DMS79 treated with DMSO at 0.1 percent for 48 hours (cell line): ENCODE measurements at regions not wholly inside any gene's neighbourhood (a gene's known extent, or its start where the extent isn't known, plus 50 kb on each side); places are given as distances from the start of the nearest gene placed in this dataset.
"Not testable (repeated sequence)": the region's sequence is repeated elsewhere in the genome, so short reads cannot be mapped to it uniquely, and the experiment has no call there.

Experiments
- DNase-seq: peaks from one replicate; lab custom pipeline; 2025; lab: John Stamatoyannopoulos, UW

DNA sequence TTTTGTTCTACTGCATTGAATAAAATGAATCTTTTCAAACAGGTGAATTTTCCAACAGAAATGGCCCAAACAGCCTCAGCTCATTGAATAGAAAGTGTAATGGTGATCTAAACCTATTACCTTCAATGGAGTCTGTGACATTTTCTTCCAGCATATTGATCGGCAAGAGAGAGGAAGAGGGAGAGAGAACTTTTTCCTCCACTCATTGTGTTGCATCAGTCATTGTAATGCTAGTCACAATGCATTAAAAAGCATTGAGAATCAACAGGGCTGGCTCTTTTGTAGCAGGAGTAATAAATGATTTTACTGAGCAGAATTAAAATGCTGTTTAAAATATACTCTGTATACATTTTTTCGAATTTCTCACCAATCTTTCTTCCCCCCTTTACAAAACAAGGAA, 1794.5 kb upstream of the CELF4 start:
- DNase-seq, result no peak

DNA sequence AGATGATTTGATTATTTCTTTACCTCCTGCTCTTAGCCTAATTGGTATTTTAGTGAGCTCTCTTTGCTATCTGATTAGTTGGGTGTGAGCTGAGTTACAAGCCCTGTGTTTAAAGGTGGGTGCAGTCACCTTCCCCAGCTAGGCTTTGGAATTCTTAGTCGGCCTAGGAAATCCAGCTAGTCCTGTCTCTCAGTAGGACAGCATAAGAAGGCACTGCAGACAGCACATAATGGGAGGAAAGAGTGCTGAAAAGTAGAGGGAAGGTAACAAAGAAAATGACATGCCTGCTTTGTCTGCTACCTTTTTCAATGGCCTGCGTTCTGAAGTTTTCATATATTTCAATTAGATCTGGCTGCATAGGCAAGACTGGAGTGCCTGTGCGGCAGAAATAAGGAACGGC, 1794.0 kb upstream of the CELF4 start:
- DNase-seq, result no peak

DNA sequence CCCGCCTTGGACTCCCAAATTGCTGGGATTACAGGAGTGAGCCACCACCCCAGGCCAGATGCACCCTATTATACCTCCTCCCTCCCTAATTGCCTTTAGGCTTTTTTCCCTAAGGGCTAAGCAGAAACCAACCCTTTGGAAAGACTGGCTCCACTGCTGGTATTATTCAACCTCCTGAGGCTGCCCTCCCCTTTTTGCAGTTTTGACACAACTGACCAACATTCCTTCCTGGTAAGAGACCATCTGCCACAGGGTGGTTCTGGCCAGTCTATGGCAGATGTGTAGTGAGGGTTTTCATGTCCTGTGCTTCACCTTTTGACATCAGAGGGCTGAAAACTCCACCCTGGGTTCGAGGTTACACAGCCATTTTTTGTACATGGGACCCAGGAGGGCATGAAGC, 1785.3 kb upstream of the CELF4 start:
- no peak for DNase-seq

DNA sequence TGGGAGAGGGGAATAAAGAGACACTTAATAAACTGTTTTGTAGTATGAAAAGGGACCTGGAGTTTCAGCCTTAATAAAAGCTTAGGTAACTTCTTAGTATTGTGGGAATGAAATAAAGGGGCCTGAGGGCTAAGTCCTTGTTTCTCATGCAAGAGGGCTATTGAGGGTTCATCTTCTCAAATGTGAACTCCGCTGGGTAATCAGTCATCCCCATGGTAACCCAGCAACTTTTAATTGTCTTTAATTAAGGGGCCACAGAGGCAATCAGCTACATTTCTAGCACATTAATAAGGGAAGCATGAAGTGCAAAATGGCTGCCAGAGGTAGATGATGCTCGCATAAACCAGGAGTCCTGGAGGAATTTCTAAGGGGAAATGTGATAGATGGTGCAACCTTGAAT, 1784.2 kb upstream of the CELF4 start:
- no peak for DNase-seq

DNA sequence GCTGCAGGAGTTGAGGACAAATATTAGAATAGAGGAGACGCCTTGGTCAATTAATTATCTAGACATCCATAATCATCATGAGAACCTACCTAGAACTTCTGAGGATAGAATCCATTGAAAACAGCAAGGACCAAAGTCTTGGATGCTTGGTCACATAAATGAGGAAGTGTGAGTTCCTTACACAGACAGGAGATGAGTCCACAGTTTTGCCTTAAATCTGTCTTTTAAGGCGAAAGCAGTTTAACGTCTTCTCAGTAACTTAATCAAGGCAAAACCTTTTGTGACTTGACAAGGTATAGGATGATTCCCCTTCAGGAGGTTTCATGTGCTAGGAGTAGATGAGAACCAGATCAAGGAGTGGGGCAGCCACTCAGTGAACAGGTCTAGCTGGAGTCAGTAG, 1783.2 kb upstream of the CELF4 start:
- DNase-seq, result no peak

DNA sequence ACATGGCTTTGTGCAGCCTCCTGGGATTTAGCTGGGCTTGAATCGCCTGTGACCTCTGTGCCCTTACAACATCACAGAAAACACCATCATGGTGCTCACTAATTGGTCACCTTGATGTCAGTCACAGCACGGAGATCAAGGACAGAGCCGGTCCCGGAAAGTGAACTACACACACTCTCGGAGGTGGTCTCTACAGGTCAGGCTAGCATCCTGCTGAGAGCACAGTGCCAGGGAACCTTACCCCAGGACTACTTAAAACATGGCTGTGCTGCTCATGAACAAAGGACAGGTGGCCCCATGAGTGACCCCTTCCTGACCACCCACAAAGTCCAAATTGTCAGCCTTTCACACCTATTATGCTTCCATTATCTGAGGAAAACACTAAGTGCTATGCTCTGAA, 1782.1 kb upstream of the CELF4 start:
- no peak for DNase-seq

DNA sequence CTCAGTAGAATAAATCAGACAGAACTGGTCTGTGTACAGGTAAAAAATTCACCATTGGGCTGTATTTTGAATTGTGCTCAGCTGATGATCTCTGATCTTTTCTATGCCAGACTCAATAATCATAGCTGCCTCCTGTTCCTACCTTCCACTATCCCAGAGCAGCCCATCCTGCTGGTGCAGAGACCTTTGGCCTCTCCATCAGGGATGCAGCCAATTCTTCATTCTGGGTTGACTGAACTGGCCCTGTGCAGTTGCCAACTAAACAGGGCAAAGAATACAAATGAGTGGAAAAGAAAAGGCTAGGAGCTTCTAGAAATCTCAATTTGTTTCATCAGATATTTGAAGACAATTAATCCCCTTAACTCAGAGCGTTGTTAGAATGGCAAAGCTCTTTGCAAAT, 1781.3 kb upstream of the CELF4 start:
- DNase-seq, result no peak

DNA sequence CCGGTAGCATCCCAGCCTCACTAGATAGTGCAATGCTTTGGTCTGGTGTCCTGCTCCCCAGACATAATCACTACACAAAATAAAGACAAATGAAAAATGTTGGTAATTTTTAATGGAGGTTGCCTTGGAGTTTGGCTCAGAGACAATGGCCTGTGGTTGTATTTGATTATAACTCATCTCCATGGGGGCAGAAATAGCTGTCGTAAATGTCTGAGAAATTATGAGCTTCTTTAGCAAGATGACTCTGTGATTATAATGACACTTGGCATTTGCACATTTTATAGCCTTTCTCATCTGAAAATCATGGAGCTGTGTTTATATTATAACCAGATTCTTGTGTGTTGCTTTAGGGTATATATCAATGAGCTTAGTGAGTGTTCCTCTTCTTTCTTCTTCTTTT, 1779.7 kb upstream of the CELF4 start:
- DNase-seq, result no peak

DNA sequence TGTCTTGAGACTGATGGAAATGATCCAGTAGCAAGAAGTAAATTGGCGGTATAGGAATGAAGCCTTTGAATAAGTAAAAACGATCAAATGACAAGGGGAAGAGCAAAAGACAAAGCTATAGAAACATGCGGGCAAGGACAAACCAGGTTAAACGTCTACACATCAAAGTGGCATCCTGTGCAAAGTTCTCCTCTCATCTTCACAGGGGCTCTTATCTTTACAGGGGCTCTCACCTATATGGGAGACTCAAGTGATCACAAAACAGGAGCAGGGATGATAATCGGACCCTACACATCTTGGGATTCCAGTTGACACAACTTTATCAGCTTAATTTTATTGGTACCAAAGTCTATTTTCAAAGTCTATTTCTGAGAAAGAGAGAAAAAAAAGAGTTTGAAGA, 1778.9 kb upstream of the CELF4 start:
- no peak for DNase-seq

DNA sequence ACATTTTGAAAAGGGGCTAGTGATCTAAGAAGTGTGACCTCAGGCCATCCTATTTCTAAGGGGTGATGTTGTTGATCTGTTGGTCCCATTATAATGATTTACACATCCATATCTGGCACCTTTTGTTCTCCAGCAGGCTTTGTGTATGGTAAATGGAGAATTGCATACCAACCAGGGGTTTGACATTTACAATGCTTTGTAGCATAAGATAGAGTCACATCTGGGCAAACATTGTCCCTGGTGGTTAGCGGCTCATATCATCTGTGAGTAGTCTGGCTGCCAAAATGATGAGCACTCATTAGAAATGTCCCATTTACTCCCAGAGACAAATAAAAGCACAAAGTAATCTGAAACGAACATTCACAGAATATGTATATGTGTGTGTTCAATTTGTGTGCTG, 1775.5 kb upstream of the CELF4 start:
- no peak for DNase-seq

DNA sequence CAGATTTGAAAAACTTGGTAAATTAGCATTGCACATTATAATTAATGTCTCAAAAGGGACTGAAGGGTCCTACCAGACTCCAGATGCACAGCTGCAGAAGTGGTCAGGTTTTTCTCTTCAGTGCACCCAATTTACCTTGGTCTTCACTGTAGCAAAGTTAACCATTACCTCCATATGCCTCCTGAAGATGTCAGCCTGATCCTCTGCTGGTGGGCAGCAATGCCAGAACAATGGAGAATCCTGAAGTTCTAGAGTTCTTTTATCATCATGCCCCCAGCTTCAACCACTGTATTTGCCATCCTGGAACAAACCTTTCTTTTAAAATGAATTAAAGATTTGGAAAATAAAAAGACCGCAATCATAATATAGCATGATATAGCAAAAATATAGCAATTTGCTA, 1774.8 kb upstream of the CELF4 start:
- DNase-seq, result no peak

DNA sequence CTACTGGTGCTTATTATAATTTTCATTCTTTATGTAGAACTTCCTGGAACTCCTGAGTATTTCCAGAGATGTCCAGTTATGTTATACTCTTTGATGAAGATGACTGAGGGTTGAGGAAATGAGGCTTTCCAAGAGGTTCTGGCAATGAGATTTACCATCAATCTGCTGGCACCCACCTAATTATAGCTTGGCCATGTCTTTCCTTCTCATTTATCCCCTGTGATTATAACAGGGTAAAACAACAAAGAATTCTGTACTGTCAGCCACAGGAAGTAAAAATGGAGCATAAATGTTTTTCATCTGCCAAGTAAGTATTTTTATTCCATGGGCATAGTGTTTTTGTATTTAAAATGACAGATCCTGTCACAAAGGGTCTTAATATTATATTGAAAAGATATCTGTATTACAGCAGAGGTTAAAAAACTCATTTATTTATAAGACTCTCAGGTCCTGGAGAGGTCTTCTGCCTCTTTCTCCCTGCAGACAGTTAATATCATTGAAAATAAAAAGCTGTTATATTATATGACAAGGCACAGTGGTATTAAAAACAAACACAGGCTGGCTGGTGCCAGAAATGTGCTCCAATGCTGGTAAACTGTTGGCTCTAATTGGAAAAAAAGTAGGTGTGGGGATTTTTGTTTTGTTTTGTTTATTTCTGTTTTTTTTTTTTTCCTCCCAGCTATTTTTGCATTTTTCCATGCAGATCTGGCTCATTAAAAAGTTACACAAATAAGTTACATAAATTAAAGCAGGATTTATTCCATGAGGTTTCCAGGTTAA, 1764.1 kb upstream of the CELF4 start:
- DNase-seq, result no peak

DNA sequence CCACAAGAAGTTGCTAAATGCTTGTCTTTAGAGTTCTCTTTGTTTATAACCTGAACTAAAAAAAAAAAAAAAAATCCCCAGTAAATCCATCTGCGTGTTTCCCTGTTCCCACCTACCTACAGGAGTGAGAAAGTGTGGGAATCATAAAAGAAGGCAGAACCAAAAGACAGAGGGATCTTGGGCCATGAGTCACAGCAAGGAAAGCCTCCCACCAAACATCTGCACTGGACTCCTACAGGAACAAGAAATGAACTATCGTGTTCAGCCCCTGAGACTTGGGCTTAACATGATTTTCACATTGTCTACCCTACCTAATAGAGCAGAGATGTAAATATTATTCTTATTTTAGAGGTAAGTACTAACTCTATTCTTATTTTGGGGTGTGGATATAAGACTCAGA, 1761.2 kb upstream of the CELF4 start:
- DNase-seq, result no peak

DNA sequence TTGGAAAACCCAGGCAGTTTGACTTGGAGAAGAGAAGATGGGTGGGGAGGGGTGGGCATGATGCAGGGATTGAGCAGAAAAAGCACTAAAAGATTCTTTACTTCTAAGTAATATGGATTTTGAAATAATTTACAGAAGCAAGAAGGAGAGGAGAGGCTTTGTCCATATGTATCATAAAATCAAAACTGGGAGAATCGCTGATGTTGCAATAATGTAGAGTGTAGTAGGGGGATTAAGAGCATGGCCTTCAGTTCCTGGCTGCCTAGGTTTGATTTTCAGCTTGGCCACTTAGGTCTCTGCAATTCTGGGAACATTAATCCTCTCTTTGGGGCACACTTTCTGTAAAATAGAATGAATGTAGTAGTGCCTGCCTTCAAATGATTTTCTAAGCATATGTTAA, 1760.4 kb upstream of the CELF4 start:
- DNase-seq, result no peak

DNA sequence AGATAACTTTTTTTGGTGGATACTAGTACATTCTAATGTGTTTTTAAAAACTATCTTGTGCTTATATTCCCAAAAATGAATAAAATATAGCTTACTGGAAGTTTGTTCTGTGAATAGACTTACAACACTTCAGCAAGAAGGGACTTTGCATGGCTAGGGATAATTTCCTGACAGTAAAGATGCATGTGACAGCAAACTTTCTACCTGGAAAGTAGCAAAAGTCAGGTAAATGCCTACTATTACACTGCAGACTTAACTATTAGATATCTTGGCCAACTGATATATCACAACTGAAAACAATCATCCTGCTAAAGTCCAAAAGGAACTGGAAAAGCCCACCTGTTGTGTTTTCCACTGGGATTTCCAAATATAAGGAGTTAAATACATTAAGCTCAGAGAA, 1753.5 kb upstream of the CELF4 start:
- no peak for DNase-seq

DNA sequence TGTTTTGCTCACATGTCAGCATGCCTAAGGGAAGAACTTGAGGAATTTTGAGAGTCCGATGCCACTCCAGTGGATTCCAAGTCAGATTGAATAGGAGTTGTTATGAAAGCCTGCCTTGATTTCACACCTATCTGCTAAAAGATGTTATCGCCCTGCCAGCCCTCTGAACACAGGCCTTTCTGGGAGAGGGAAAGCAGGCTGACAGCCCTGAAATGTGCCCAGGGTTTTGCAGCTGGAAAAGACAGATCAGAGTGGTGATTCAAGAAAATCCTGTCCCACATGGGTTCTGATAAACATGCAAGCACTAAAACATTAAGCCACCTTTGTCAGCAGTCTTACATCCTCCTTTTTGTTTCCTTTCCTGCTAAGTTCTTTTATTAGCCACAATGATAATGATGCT, 1752.9 kb upstream of the CELF4 start:
- DNase-seq, result no peak

DNA sequence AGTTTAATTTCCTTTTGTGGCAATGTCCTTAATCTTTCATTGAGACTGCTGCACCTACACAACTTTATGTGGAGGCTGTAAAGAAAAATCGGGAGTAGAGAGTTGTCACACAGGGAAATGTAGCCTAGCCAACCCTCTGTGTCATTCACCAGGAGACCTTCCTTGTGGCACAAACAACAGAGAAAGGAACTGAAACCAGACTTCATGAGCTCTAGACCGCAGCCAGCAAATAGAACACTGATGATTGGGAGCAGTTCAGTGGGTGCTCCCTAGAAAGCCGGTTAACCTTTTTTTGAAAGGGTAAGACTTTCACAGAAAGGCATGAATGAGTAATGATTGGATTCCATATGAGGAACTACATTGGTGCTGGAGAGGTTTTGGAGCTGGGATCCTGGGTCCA, 1752.4 kb upstream of the CELF4 start:
- no peak for DNase-seq

DNA sequence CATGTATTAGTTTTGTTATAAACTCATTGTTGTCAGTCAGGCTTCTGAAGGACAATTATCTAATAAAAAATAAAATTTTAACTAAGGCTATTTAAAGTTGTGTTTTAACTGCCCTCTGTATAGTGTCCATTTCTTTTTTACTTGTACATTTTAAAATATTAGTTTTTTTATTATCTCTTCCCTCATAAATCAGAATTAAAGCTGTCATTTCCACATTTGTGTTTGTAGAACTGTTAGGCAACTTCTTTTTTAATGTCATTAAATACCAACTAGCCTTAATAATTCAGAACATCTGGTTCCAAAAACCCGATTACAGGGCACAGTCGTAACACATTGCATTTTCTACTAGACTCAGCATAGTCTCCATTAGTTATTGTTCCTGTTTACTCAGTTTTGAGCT, 1749.0 kb upstream of the CELF4 start:
- no peak for DNase-seq

DNA sequence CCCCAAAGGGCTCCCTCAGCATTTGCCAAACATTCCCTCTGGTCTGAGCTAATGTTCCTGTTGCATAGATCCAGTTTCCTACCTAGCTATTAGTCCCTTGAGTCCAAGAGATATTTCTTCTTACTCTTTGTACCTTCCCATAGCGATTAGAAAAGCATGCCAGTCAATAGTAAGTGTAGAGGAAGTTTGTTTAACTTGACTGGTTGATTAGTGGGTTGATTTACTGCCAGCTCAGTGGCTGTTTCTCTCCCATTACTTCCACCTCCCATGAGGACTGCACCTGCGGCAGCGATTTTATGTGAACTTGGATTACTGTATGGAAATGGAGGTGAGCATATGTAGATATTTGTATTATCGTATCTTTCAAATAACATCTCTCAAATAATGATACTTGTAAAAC, 1748.4 kb upstream of the CELF4 start:
- DNase-seq, result peak; percentile 10

DNA sequence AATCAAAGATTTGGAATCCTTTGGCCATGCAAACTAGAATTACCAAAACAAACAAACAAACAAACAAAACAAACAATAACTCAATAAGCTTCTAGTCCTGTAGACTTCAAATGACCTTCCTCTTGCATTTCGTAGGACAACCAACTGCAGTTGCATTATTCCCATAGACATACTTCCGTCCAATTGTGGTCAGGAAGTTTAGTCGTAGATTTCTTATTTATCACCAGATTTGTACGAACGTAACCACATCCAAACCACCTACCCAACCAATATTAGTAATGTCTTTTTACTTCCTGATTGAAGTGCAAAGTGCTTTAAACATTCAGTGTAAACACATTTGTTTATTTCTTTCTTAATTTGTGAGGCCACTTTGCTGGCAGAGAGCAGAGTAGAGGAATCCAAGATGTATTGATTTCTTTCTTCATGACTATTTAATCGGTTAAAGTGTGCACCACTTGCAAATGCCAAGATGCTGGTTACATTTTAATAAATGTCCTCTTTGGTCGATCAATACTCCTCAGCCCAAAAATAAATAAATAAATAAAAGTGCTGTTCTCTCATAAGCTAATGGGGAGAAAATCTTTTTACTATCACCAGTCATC, 1745.6 kb upstream of the CELF4 start:
- DNase-seq, result no peak

DNA sequence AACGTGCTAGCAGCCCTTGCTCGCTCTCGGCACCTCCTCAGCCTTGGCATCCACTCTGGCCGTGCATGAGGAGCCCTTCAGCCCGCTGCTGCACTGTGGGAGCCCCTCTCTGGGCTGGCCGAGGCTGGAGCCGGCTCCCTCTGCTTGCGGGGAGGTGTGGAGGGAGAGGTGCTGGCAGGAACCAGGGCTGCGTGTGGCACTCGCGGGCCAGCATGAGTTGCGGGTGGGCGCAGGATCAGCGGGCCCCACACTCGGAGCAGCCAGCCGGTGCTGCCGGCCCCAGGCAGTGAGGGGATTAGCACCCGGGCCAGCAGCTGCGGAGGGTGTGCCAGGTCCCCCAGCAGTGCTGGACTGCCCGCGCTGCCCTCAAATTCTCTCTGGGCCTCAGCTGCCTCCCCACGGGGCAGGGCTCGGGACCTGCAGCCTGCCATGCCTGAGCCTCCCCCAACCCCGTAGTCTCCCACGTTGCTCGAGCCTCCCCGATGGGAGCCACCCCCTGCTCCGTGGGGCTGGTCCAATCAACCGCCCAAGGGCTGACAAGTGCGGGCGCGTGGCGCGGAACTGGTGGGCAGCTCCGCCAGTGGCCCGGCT, 1743.4 kb upstream of the CELF4 start:
- DNase-seq, result not testable (repeated sequence)

DNA sequence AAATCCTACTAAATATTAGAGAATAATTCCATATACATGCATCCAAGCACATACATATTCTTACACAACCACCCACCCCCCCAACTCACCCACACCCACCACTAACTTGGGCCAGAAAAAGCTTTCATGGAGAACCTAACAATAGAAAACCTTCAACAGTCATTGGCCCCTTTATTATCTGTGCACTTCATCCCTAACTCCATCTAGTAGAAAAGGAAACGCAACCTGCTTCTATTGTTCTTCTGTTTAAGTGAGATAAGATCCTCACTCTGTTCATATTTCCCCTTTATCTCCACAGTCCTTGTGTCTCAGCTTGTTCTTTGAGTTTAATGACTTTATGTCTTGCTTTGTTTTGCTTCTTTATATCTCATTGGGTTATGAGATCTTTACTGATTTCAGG, 1740.2 kb upstream of the CELF4 start:
- DNase-seq, result no peak

DNA sequence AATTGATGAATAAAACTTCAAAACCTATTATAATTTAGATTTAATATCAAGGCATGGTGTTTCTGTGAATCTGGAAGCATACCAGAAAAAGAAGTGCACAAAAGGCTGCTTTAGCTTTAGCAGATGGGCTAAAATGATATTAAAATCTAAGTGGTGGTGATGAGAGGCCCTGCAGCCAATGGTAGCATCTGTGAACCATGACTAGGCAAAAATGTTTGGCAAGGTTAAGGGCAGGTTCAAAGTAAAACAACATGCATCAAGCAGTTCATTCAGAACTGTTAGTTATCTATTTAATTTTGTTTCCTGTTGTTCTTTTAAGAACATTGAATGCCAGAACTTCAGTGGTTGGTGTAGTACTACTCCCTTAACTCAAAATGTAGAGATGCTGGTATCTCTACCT, 1736.9 kb upstream of the CELF4 start:
- DNase-seq, result no peak

DNA sequence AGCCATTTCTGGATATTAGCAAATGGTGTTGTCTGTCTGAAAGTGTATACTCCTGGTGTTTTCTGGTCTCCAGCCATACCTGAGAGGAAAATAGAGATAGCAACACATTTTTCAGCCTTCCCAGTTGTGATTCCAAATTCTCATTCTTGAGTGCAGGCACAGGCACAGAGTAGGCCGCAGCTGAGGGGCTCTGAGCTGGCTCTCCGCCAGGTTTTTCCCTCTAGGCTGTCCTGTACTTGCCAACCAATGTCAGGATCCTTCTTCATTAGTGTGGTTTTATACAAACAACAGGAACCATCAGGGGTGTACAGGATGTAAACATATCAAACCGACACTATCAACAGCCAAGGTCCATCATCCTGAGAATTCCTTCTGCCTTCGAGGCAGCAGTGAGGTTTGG, 1733.6 kb upstream of the CELF4 start:
- peak; percentile 15 for DNase-seq
